ENCODE measurements at regions not wholly inside any gene's neighbourhood (a gene's known extent, or its start where the extent isn't known, plus 50 kb on each side); places are given as distances from the start of the nearest gene placed in this dataset.
"Not testable (repeated sequence)": the region's sequence is repeated elsewhere in the genome, so short reads cannot be mapped to it uniquely, and the experiment has no call there.

GRCh38 chr9:85487872-85488271 lies 253.9 kb downstream of the AGTPBP1 start:
- no peak for DNase-seq

- DNase-seq = no peak
Measured at GRCh38 chr9:85484235-85484634, 257.5 kb downstream of the AGTPBP1 start.

- no peak for DNase-seq
Measured at GRCh38 chr9:85483208-85483607, 258.5 kb downstream of the AGTPBP1 start.

GRCh38 chr9:85479305-85479704 lies 262.4 kb downstream of the AGTPBP1 start:
- DNase-seq = no peak

GRCh38 chr9:85478847-85479246 lies 262.9 kb downstream of the AGTPBP1 start:
- DNase-seq = no peak

- DNase-seq = not testable (repeated sequence)
Measured at GRCh38 chr9:85474896-85475295, 266.9 kb downstream of the AGTPBP1 start.

GRCh38 chr9:85471791-85472190 lies 270.0 kb downstream of the AGTPBP1 start:
- DNase-seq = no peak

- no peak for DNase-seq
Measured at GRCh38 chr9:85469041-85469440, 272.7 kb downstream of the AGTPBP1 start.

- DNase-seq = no peak
Measured at GRCh38 chr9:85466834-85467233, 274.9 kb downstream of the AGTPBP1 start.

- not testable (repeated sequence) for DNase-seq
Measured at GRCh38 chr9:85458114-85458864, 283.5 kb downstream of the AGTPBP1 start.

GRCh38 chr9:85453850-85454249 lies 287.9 kb downstream of the AGTPBP1 start:
- DNase-seq = no peak

GRCh38 chr9:85452841-85453240 lies 288.9 kb downstream of the AGTPBP1 start:
- no peak for DNase-seq

GRCh38 chr9:85451680-85452079 lies 290.1 kb downstream of the AGTPBP1 start:
- DNase-seq = no peak

- DNase-seq = no peak
Measured at GRCh38 chr9:85445887-85446286, 295.9 kb downstream of the AGTPBP1 start.

- DNase-seq = no peak
Measured at GRCh38 chr9:85444243-85444642, 297.5 kb downstream of the AGTPBP1 start.

- DNase-seq = no peak
Measured at GRCh38 chr9:85443190-85443598, 298.6 kb downstream of the AGTPBP1 start.

GRCh38 chr9:85439791-85440190 lies 302.0 kb downstream of the AGTPBP1 start:
- DNase-seq = no peak

GRCh38 chr9:85433956-85434355 lies 307.8 kb downstream of the AGTPBP1 start:
- not testable (repeated sequence) for DNase-seq

- DNase-seq = not testable (repeated sequence)
Measured at GRCh38 chr9:85433551-85433950, 308.2 kb downstream of the AGTPBP1 start.

GRCh38 chr9:85433046-85433445 lies 308.7 kb downstream of the AGTPBP1 start:
- DNase-seq = no peak

GRCh38 chr9:85432599-85432998 lies 309.2 kb downstream of the AGTPBP1 start:
- DNase-seq = no peak

GRCh38 chr9:85431339-85432102 lies 310.2 kb downstream of the AGTPBP1 start:
- DNase-seq = no peak

GRCh38 chr9:85430659-85431338 lies 311.0 kb downstream of the AGTPBP1 start:
- no peak for DNase-seq

- DNase-seq = no peak
Measured at GRCh38 chr9:85428230-85428629, 313.5 kb downstream of the AGTPBP1 start.
